CD4-positive, alpha-beta T cell treated with Interferon gamma for 1 hour (primary cell): ENCODE measurements at regions not wholly inside any gene's neighbourhood (a gene's known extent, or its start where the extent isn't known, plus 50 kb on each side); places are given as distances from the start of the nearest gene placed in this dataset.

Experiments
- DNase-seq: peaks from one replicate; pipeline ENCODE4 v3.0.0-alpha.2; 2020

- DNase-seq, result no peak
Measured at GRCh38 chr2:85939131-85939530, 50.3 kb upstream of the ST3GAL5 start.
